ENCODE measurements at regions not wholly inside any gene's neighbourhood (a gene's known extent, or its start where the extent isn't known, plus 50 kb on each side); places are given as distances from the start of the nearest gene placed in this dataset.

GRCh38 chr1:201648066-201648906 is 109.4 kb downstream of the NAV1 start:
- no peak overlapping the region for H3K27ac Mint-ChIP-seq (ENCODE audit: unreplicated experiment)
- BruUV-seq (replicated peaks), result no TSS peak
- H3K9me3 Mint-ChIP-seq (ENCODE audit: low read depth, unreplicated experiment), result peaks cover 2% of the 10 kb centered on the region
- H3K36me3 Mint-ChIP-seq (ENCODE audit: insufficient read depth, unreplicated experiment), result peaks cover 12% of the 10 kb centered on the region
- peak; percentile 46 for DNase-seq
- intact Hi-C loops (cut with micrococcal nuclease; ENCODE audit: unreplicated experiment), result no loop called here
- no peaks in the 10 kb centered on the region for H3K4me1 Mint-ChIP-seq (ENCODE audit: low read depth, unreplicated experiment)
- peaks cover 90% of the 10 kb centered on the region for H3K27me3 Mint-ChIP-seq (ENCODE audit: unreplicated experiment)
- CTCF ChIA-PET, result interaction anchor here (0.6 to 0.9 kb wide), 4 partner anchors 63 to 856 kb away, joined by 3 to 9 read pairs (median 4); no protein-coding TSS in a partner anchor
- TF ChIP-seq CTCF (IDR thresholded peaks at IDR 0.05; ENCODE audit: unreplicated experiment), result no peak
- peak overlapping the region; percentile 75 for H3K4me3 Mint-ChIP-seq (ENCODE audit: low read depth, unreplicated experiment)

GRCh38 chr1:201648907-201649721 is 110.2 kb downstream of the NAV1 start:
- H3K4me1 Mint-ChIP-seq (ENCODE audit: low read depth, unreplicated experiment), result no peaks in the 10 kb centered on the region
- CTCF ChIA-PET, result interaction anchor here (0.6 to 1.1 kb wide), 4 partner anchors 23 to 857 kb away, joined by 3 to 4 read pairs (median 4); no protein-coding TSS in a partner anchor

GRCh38 chr1:201649761-201650622 is 111.1 kb downstream of the NAV1 start:
- DNase-seq, result peak; percentile 64
- no peaks in the 10 kb centered on the region for H3K4me1 Mint-ChIP-seq (ENCODE audit: low read depth, unreplicated experiment)
- CTCF ChIA-PET, result interaction anchor here (0.9 to 1.1 kb wide), 2 partner anchors 22 kb away, joined by 3 read pairs; no protein-coding TSS in a partner anchor
- H3K27ac Mint-ChIP-seq (ENCODE audit: unreplicated experiment), result no peak overlapping the region
- H3K27me3 Mint-ChIP-seq (ENCODE audit: unreplicated experiment), result peaks cover 72% of the 10 kb centered on the region
- intact Hi-C loops (cut with micrococcal nuclease; ENCODE audit: unreplicated experiment), result no loop called here
- BruUV-seq (replicated peaks), result no TSS peak
- peaks cover 12% of the 10 kb centered on the region for H3K36me3 Mint-ChIP-seq (ENCODE audit: insufficient read depth, unreplicated experiment)
- peak overlapping the region; percentile 75 for H3K4me3 Mint-ChIP-seq (ENCODE audit: low read depth, unreplicated experiment)
- H3K9me3 Mint-ChIP-seq (ENCODE audit: low read depth, unreplicated experiment), result no peaks in the 10 kb centered on the region
- no peak for TF ChIP-seq CTCF (IDR thresholded peaks at IDR 0.05; ENCODE audit: unreplicated experiment)

More at GRCh38 chr1:201648907-201649721, 110.2 kb downstream of the NAV1 start:
- no peak for DNase-seq
- H3K9me3 Mint-ChIP-seq (ENCODE audit: low read depth, unreplicated experiment), result peaks cover 2% of the 10 kb centered on the region
- H3K4me3 Mint-ChIP-seq (ENCODE audit: low read depth, unreplicated experiment), result peak overlapping the region; percentile 75
- peaks cover 81% of the 10 kb centered on the region for H3K27me3 Mint-ChIP-seq (ENCODE audit: unreplicated experiment)
- BruUV-seq (replicated peaks), result no TSS peak
- no peak overlapping the region for H3K27ac Mint-ChIP-seq (ENCODE audit: unreplicated experiment)
- TF ChIP-seq CTCF (IDR thresholded peaks at IDR 0.05; ENCODE audit: unreplicated experiment), result no peak
- intact Hi-C loops (cut with micrococcal nuclease; ENCODE audit: unreplicated experiment), result no loop called here
- H3K36me3 Mint-ChIP-seq (ENCODE audit: insufficient read depth, unreplicated experiment), result peaks cover 12% of the 10 kb centered on the region

- no peak for TF ChIP-seq CTCF (IDR thresholded peaks at IDR 0.05; ENCODE audit: unreplicated experiment)
- Mint-ChIP-seq H3K4me1 (ENCODE audit: low read depth, unreplicated experiment) (no peaks in the 10 kb centered on the region), H3K9me3 (ENCODE audit: low read depth, unreplicated experiment) (no peaks in the 10 kb centered on the region), H3K27me3 (ENCODE audit: unreplicated experiment) (peaks cover 68% of the 10 kb centered on the region), H3K27ac (ENCODE audit: unreplicated experiment) (no peak overlapping the region), H3K4me3 (ENCODE audit: low read depth, unreplicated experiment) (peak overlapping the region; percentile 75), H3K36me3 (ENCODE audit: insufficient read depth, unreplicated experiment) (peaks cover 12% of the 10 kb centered on the region)
- no TSS peak for BruUV-seq (replicated peaks)
- CTCF ChIA-PET, result interaction anchor here (0.9 kb wide), 1 partner anchor 22 kb away, joined by 3 read pairs; no protein-coding TSS in a partner anchor
- no peak for DNase-seq
- intact Hi-C loops (cut with micrococcal nuclease; ENCODE audit: unreplicated experiment), result no loop called here
These were observed 111.7 kb downstream of the NAV1 start for GRCh38 chr1:201650623-201650933.
